ENCODE measurements at regions not wholly inside any gene's neighbourhood (a gene's known extent, or its start where the extent isn't known, plus 50 kb on each side); places are given as distances from the start of the nearest gene placed in this dataset.

- no peak overlapping the region for H3K4me3 ChIP-seq (ENCODE audit: low read depth in 1 of 3, low read length in 3 of 3)
- H3K4me1 ChIP-seq (ENCODE audit: control insufficient read depth in 4 of 4, insufficient read depth in 4 of 4, low read length in 3 of 4): no peaks in the 10 kb centered on the region
- no peaks in the 10 kb centered on the region for H3K36me3 ChIP-seq (ENCODE audit: control insufficient read depth in 4 of 4, insufficient read depth in 3 of 4, low read depth in 1 of 4, low read length in 3 of 4)
- no peaks in the 10 kb centered on the region for H3K9me3 ChIP-seq (ENCODE audit: control insufficient read depth in 4 of 4, low read length in 3 of 4)
- TF ChIP-seq JUND (IDR thresholded peaks at IDR 0.05): no peak
- no peak for TF ChIP-seq RXRA (IDR thresholded peaks at IDR 0.05)
- no peak for TF ChIP-seq TAF1 (conservative IDR thresholded peaks at IDR 0.05)
- TF ChIP-seq EGR1 (IDR thresholded peaks at IDR 0.05; ENCODE audit: low read depth in 2 of 2): no peak
- TF ChIP-seq ATF3 (IDR thresholded peaks at IDR 0.05): no peak
- TF ChIP-seq ZBTB33 (IDR thresholded peaks at IDR 0.05): no peak
- TF ChIP-seq HNF4G (IDR thresholded peaks at IDR 0.05): no peak
- TF ChIP-seq, protein P1, sequence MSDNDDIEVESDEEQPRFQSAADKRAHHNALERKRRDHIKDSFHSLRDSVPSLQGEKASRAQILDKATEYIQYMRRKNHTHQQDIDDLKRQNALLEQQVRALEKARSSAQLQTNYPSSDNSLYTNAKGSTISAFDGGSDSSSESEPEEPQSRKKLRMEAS (IDR thresholded peaks at IDR 0.05): no peak
- no peak for TF ChIP-seq HNF4A (conservative IDR thresholded peaks at IDR 0.05)
- TF ChIP-seq, protein P2, sequence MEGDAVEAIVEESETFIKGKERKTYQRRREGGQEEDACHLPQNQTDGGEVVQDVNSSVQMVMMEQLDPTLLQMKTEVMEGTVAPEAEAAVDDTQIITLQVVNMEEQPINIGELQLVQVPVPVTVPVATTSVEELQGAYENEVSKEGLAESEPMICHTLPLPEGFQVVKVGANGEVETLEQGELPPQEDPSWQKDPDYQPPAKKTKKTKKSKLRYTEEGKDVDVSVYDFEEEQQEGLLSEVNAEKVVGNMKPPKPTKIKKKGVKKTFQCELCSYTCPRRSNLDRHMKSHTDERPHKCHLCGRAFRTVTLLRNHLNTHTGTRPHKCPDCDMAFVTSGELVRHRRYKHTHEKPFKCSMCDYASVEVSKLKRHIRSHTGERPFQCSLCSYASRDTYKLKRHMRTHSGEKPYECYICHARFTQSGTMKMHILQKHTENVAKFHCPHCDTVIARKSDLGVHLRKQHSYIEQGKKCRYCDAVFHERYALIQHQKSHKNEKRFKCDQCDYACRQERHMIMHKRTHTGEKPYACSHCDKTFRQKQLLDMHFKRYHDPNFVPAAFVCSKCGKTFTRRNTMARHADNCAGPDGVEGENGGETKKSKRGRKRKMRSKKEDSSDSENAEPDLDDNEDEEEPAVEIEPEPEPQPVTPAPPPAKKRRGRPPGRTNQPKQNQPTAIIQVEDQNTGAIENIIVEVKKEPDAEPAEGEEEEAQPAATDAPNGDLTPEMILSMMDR (IDR thresholded peaks at IDR 0.05; ENCODE audit: low read depth, low read length, missing input control): no peak
- TF ChIP-seq GABPA (IDR thresholded peaks at IDR 0.05 in 1 of 2, conservative IDR thresholded peaks at IDR 0.05 in 1 of 2): no peak
- no peak for TF ChIP-seq FOXA1 (IDR thresholded peaks at IDR 0.05)
- no peak overlapping the region for H3K27ac ChIP-seq (ENCODE audit: low read depth in 1 of 2, low read length in 2 of 2)
- DNase-seq (ENCODE audit: low spot score): no peak
- no peaks in the 10 kb centered on the region for H3K27me3 ChIP-seq (ENCODE audit: control insufficient read depth in 4 of 4, insufficient read depth in 4 of 4, low read length in 3 of 4)
- H3K9ac ChIP-seq (ENCODE audit: low read depth in 1 of 2, low read length in 2 of 2): no peak overlapping the region
- 83% methylated on average over 7 of the region's 7 CpGs for WGBS
Observed at GRCh38 chr3:127073941-127074820, 91.3 kb downstream of the PLXNA1 start.

DNA sequence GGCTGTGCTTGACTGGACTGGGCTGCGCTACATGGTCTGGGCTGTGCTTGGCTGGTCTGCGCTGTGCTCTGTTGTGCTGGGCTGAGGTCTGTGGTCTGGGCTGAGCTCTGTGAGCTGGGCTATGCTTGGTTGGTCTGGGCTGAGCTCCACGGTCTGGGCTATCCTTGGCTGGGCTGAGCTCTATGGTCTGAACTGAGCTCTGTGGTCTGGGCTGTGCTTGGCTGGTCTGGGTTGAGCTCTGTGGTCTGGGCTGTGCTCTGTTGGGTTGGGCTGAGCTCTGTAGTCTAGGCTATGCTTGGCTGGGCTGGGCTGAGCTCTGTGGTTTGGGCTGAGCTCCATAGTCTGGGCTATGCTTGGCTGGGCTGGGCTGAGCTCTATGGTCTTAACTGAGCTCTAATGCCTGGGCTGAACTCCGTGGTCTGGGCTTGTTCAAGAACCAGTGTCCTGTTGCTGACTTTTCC, 92.0 kb downstream of the PLXNA1 start:
- Histone ChIP-seq H3K36me3 (ENCODE audit: control insufficient read depth in 4 of 4, insufficient read depth in 3 of 4, low read depth in 1 of 4, low read length in 3 of 4) (no peaks in the 10 kb centered on the region), H3K27ac (ENCODE audit: low read depth in 1 of 2, low read length in 2 of 2) (no peak overlapping the region), H3K4me3 (ENCODE audit: low read depth in 1 of 3, low read length in 3 of 3) (no peak overlapping the region), H3K9me3 (ENCODE audit: control insufficient read depth in 4 of 4, low read length in 3 of 4) (no peaks in the 10 kb centered on the region), H3K27me3 (ENCODE audit: control insufficient read depth in 4 of 4, insufficient read depth in 4 of 4, low read length in 3 of 4) (no peaks in the 10 kb centered on the region), H3K9ac (ENCODE audit: low read depth in 1 of 2, low read length in 2 of 2) (no peak overlapping the region), H3K4me1 (ENCODE audit: control insufficient read depth in 4 of 4, insufficient read depth in 4 of 4, low read length in 3 of 4) (no peaks in the 10 kb centered on the region)
- WGBS: 87% methylated on average over 4 of the region's 4 CpGs
- no peak for DNase-seq (ENCODE audit: low spot score)
- TF ChIP-seq, protein P2 (IDR thresholded peaks at IDR 0.05; ENCODE audit: low read depth, low read length, missing input control): no peak
- TF ChIP-seq RXRA (IDR thresholded peaks at IDR 0.05): no peak
- TF ChIP-seq, protein P1 (IDR thresholded peaks at IDR 0.05): no peak
- TF ChIP-seq ZBTB33 (IDR thresholded peaks at IDR 0.05): no peak
- no peak for TF ChIP-seq HNF4G (IDR thresholded peaks at IDR 0.05)
- TF ChIP-seq GABPA (IDR thresholded peaks at IDR 0.05 in 1 of 2, conservative IDR thresholded peaks at IDR 0.05 in 1 of 2): no peak
- no peak for TF ChIP-seq FOXA2 (IDR thresholded peaks at IDR 0.05)
- TF ChIP-seq YY1 (IDR thresholded peaks at IDR 0.05): no peak
- TF ChIP-seq HNF4A (conservative IDR thresholded peaks at IDR 0.05): no peak
- no peak for TF ChIP-seq SP1 (IDR thresholded peaks at IDR 0.05)
- no peak for TF ChIP-seq FOXA1 (IDR thresholded peaks at IDR 0.05)
- no peak for TF ChIP-seq TAF1 (conservative IDR thresholded peaks at IDR 0.05)
- TF ChIP-seq ATF3 (IDR thresholded peaks at IDR 0.05): no peak
- no peak for TF ChIP-seq JUND (IDR thresholded peaks at IDR 0.05)
- TF ChIP-seq EGR1 (IDR thresholded peaks at IDR 0.05; ENCODE audit: low read depth in 2 of 2): no peak
- TF ChIP-seq NR2F2 (IDR thresholded peaks at IDR 0.05): no peak
